ENCODE measurements at regions not wholly inside any gene's neighbourhood (a gene's known extent, or its start where the extent isn't known, plus 50 kb on each side); places are given as distances from the start of the nearest gene placed in this dataset.
"Not testable (repeated sequence)": the region's sequence is repeated elsewhere in the genome, so short reads cannot be mapped to it uniquely, and the experiment has no call there.

DNA sequence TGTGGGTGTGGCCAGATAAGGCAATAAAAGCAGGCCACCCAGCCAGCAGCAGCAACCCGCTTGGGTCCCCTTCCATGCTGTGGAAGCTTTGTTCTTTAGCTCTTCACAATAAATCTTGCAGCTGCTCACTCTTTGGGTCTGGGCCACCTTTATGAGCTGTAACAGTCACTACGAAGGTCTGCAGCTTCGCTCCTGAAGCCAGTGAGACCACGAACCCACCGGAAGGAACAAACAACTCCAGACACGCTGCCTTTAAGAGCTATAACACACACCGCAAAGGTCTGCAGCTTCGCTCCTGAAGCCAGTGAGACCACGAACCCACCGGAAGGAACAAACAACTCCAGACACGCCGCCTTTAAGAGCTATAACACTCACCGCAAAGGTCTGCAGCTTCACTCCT is 172.1 kb upstream of the AGTR1 start:
- H3K4me1 ChIP-seq (ENCODE audit: insufficient read depth, low read length); H3K27me3 ChIP-seq (ENCODE audit: control insufficient read depth in 1 of 2, insufficient read depth in 2 of 2, low read length in 2 of 2); H3K9ac ChIP-seq (ENCODE audit: low read length); H3K36me3 ChIP-seq (ENCODE audit: insufficient read depth, low read length); H3K27ac ChIP-seq (ENCODE audit: low read depth, low read length); H3K9me3 ChIP-seq (ENCODE audit: low read length); H3K4me3 ChIP-seq (ENCODE audit: low read depth in 1 of 2, low read length in 2 of 2): not testable (repeated sequence)

- peaks cover 7% of the 10 kb centered on the region for H3K4me1 ChIP-seq (ENCODE audit: insufficient read depth, low read length)
- no peak overlapping the region for H3K27ac ChIP-seq (ENCODE audit: low read depth, low read length)
- H3K9me3 ChIP-seq (ENCODE audit: low read length): no peaks in the 10 kb centered on the region
- H3K27me3 ChIP-seq (ENCODE audit: control insufficient read depth in 1 of 2, insufficient read depth in 2 of 2, low read length in 2 of 2): no peaks in the 10 kb centered on the region
- H3K9ac ChIP-seq (ENCODE audit: low read length): no peak overlapping the region
- H3K36me3 ChIP-seq (ENCODE audit: insufficient read depth, low read length): no peaks in the 10 kb centered on the region
- H3K4me3 ChIP-seq (ENCODE audit: low read depth in 1 of 2, low read length in 2 of 2): no peak overlapping the region
Measured at GRCh38 chr3:148528024-148528423, 169.7 kb upstream of the AGTR1 start.

DNA sequence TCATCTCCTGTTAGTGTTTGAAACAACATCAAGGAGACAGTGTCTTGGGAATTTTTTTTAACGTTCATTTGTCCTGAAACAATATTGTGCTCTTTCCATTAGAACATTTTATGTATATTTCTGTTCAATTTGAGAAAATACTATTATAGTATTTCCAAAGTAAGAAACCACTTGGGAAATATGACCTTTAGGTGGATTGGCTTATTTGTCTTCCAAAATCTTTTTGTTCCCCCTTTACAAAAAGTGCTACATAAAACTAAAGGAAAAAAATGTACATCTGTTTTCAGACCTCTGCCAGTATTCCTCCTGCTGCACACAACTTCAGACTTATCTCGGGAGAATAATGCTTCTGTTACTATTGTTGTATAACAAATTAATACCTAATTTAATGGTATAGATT is 165.9 kb upstream of the AGTR1 start:
- no peaks in the 10 kb centered on the region for H3K27me3 ChIP-seq (ENCODE audit: control insufficient read depth in 1 of 2, insufficient read depth in 2 of 2, low read length in 2 of 2)
- no peak overlapping the region for H3K27ac ChIP-seq (ENCODE audit: low read depth, low read length)
- H3K36me3 ChIP-seq (ENCODE audit: insufficient read depth, low read length): no peaks in the 10 kb centered on the region
- H3K4me3 ChIP-seq (ENCODE audit: low read depth in 1 of 2, low read length in 2 of 2): no peak overlapping the region
- peaks cover 7% of the 10 kb centered on the region for H3K4me1 ChIP-seq (ENCODE audit: insufficient read depth, low read length)
- no peak overlapping the region for H3K9ac ChIP-seq (ENCODE audit: low read length)
- H3K9me3 ChIP-seq (ENCODE audit: low read length): no peaks in the 10 kb centered on the region

- Histone ChIP-seq H3K27me3 (ENCODE audit: control insufficient read depth in 1 of 2, insufficient read depth in 2 of 2, low read length in 2 of 2) (no peaks in the 10 kb centered on the region), H3K4me3 (ENCODE audit: low read depth in 1 of 2, low read length in 2 of 2) (no peak overlapping the region), H3K9ac (ENCODE audit: low read length) (no peak overlapping the region), H3K27ac (ENCODE audit: low read depth, low read length) (no peak overlapping the region), H3K4me1 (ENCODE audit: insufficient read depth, low read length) (peaks cover 7% of the 10 kb centered on the region), H3K9me3 (ENCODE audit: low read length) (no peaks in the 10 kb centered on the region), H3K36me3 (ENCODE audit: insufficient read depth, low read length) (no peaks in the 10 kb centered on the region)
Measured at GRCh38 chr3:148532326-148532725, 165.4 kb upstream of the AGTR1 start.

DNA sequence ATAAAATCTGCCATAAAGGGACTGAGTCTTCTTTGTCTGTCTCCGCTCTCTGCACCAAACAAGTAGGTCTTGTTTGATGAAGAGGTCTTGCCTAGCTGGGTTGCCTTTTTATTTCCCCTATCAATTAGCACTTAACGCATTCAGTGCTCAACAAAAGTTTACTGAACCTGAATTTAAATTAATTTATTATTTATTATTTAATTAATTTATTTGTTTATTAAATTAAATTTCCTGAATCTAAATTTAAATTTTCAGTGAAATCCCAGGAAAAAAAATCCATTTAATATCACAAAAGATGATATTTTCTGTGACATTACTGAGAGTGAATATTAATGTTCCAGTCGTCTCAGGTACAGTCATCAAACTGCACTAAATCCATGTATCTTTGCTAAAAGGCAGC is 164.9 kb upstream of the AGTR1 start:
- H3K4me3 ChIP-seq (ENCODE audit: low read depth in 1 of 2, low read length in 2 of 2): no peak overlapping the region
- H3K9me3 ChIP-seq (ENCODE audit: low read length): no peaks in the 10 kb centered on the region
- no peak overlapping the region for H3K9ac ChIP-seq (ENCODE audit: low read length)
- H3K4me1 ChIP-seq (ENCODE audit: insufficient read depth, low read length): peaks cover 7% of the 10 kb centered on the region
- H3K36me3 ChIP-seq (ENCODE audit: insufficient read depth, low read length): no peaks in the 10 kb centered on the region
- H3K27me3 ChIP-seq (ENCODE audit: control insufficient read depth in 1 of 2, insufficient read depth in 2 of 2, low read length in 2 of 2): no peaks in the 10 kb centered on the region
- no peak overlapping the region for H3K27ac ChIP-seq (ENCODE audit: low read depth, low read length)

DNA sequence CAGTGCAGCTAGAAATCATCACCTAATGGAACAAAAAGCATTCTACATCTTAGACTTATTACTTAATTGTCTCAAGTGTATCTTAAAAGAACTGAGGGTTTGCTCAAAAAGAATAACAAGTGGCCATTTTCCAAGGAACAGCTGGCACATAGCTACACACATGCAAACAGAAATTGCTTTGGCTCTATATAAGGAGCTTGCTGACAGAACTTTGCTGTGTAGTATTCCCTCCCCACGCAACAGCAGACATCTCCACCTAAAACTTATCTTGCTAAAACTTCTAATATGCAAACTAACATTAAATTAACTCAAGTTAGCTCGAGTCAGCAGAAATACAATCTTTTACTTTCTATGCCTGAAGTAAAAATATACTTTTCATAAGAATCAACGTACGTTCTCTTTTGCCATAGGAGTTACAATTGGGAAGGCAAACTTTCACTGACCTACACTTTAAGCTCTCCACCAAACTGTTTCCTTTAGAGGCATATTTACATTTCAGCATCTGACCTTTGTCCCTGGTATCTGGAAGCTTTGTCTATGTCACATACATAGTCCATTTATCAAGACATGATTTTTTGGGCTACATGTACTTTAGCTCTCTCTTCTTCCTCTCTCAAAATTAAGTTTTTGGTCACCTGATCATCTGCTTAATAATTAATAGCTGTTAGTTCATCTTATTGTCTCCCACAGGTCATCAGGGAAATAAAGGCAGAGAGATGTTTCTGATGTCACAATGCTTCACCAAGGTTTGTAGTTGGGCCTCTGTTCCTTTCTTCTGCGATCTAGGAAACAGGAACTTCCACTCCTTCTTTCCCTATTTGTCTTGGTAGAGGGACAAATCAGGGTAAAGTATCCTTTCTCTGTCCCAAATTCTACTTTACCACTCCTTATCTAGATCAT is 163.4 kb upstream of the AGTR1 start:
- Histone ChIP-seq H3K27ac (ENCODE audit: low read depth, low read length) (no peak overlapping the region), H3K9me3 (ENCODE audit: low read length) (no peaks in the 10 kb centered on the region), H3K9ac (ENCODE audit: low read length) (no peak overlapping the region), H3K36me3 (ENCODE audit: insufficient read depth, low read length) (no peaks in the 10 kb centered on the region), H3K27me3 (ENCODE audit: control insufficient read depth in 1 of 2, insufficient read depth in 2 of 2, low read length in 2 of 2) (no peaks in the 10 kb centered on the region), H3K4me1 (ENCODE audit: insufficient read depth, low read length) (no peaks in the 10 kb centered on the region), H3K4me3 (ENCODE audit: low read depth in 1 of 2, low read length in 2 of 2) (no peak overlapping the region)

GRCh38 chr3:148535001-148535400 is 162.7 kb upstream of the AGTR1 start:
- no peak overlapping the region for H3K4me3 ChIP-seq (ENCODE audit: low read depth in 1 of 2, low read length in 2 of 2)
- no peak overlapping the region for H3K27ac ChIP-seq (ENCODE audit: low read depth, low read length)
- H3K9ac ChIP-seq (ENCODE audit: low read length): no peak overlapping the region
- no peaks in the 10 kb centered on the region for H3K4me1 ChIP-seq (ENCODE audit: insufficient read depth, low read length)
- no peaks in the 10 kb centered on the region for H3K9me3 ChIP-seq (ENCODE audit: low read length)
- no peaks in the 10 kb centered on the region for H3K36me3 ChIP-seq (ENCODE audit: insufficient read depth, low read length)
- H3K27me3 ChIP-seq (ENCODE audit: control insufficient read depth in 1 of 2, insufficient read depth in 2 of 2, low read length in 2 of 2): no peaks in the 10 kb centered on the region

GRCh38 chr3:148540266-148540665 is 157.4 kb upstream of the AGTR1 start:
- Histone ChIP-seq H3K27me3 (ENCODE audit: control insufficient read depth in 1 of 2, insufficient read depth in 2 of 2, low read length in 2 of 2) (no peaks in the 10 kb centered on the region), H3K27ac (ENCODE audit: low read depth, low read length) (no peak overlapping the region), H3K4me3 (ENCODE audit: low read depth in 1 of 2, low read length in 2 of 2) (no peak overlapping the region), H3K36me3 (ENCODE audit: insufficient read depth, low read length) (no peaks in the 10 kb centered on the region), H3K9ac (ENCODE audit: low read length) (no peak overlapping the region), H3K4me1 (ENCODE audit: insufficient read depth, low read length) (no peaks in the 10 kb centered on the region), H3K9me3 (ENCODE audit: low read length) (no peaks in the 10 kb centered on the region)

DNA sequence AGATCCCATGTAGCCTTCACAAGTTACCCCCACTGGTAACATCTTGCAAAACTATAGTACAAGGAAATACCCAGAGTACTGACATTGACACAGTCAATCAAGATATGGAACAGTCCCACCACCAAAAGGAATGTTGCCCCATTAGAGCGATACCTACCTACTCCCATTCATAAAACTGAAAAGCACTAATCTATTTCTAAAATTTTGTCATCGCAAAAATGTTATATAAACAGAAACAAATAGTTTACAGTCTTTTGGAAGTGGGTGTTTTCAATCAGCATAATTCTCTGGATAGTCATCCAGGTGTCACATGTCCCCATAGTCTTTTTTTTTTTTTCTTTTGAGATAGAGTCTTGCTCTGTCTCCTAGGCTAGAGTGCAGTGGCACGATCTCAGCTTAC is 156.9 kb upstream of the AGTR1 start:
- Histone ChIP-seq H3K27me3 (ENCODE audit: control insufficient read depth in 1 of 2, insufficient read depth in 2 of 2, low read length in 2 of 2) (no peaks in the 10 kb centered on the region), H3K4me1 (ENCODE audit: insufficient read depth, low read length) (no peaks in the 10 kb centered on the region), H3K27ac (ENCODE audit: low read depth, low read length) (no peak overlapping the region), H3K9ac (ENCODE audit: low read length) (no peak overlapping the region), H3K4me3 (ENCODE audit: low read depth in 1 of 2, low read length in 2 of 2) (no peak overlapping the region), H3K9me3 (ENCODE audit: low read length) (no peaks in the 10 kb centered on the region), H3K36me3 (ENCODE audit: insufficient read depth, low read length) (no peaks in the 10 kb centered on the region)

GRCh38 chr3:148546959-148547358 is 150.7 kb upstream of the AGTR1 start:
- no peaks in the 10 kb centered on the region for H3K9me3 ChIP-seq (ENCODE audit: low read length)
- no peak overlapping the region for H3K4me3 ChIP-seq (ENCODE audit: low read depth in 1 of 2, low read length in 2 of 2)
- no peaks in the 10 kb centered on the region for H3K27me3 ChIP-seq (ENCODE audit: control insufficient read depth in 1 of 2, insufficient read depth in 2 of 2, low read length in 2 of 2)
- no peaks in the 10 kb centered on the region for H3K36me3 ChIP-seq (ENCODE audit: insufficient read depth, low read length)
- no peak overlapping the region for H3K27ac ChIP-seq (ENCODE audit: low read depth, low read length)
- H3K4me1 ChIP-seq (ENCODE audit: insufficient read depth, low read length): no peaks in the 10 kb centered on the region
- no peak overlapping the region for H3K9ac ChIP-seq (ENCODE audit: low read length)

DNA sequence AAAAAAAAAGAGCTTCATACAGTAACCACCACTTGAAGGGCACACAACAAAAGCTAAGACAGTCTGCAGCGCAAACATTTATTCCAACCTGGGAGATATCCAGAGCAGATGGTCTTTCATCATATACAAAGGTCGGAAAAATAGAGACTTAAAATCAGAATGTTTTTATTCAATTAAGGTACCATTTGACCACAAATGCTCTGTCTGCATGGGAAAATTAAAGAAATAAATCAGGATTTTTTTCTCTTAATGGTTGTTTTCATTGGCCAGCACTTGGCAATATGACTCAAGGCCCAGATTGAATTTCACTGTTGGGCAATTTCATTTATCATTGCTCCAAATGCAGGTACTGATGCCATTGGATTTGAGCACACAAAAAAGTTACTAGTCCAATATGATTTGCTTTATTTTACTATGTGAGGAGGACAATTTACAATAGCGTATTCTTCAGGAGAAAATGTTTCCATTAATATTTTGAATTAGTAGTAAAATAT is 145.9 kb upstream of the AGTR1 start:
- no peak overlapping the region for H3K27ac ChIP-seq (ENCODE audit: low read depth, low read length)
- H3K9ac ChIP-seq (ENCODE audit: low read length): no peak overlapping the region
- no peaks in the 10 kb centered on the region for H3K27me3 ChIP-seq (ENCODE audit: control insufficient read depth in 1 of 2, insufficient read depth in 2 of 2, low read length in 2 of 2)
- H3K9me3 ChIP-seq (ENCODE audit: low read length): no peaks in the 10 kb centered on the region
- no peaks in the 10 kb centered on the region for H3K36me3 ChIP-seq (ENCODE audit: insufficient read depth, low read length)
- no peak overlapping the region for H3K4me3 ChIP-seq (ENCODE audit: low read depth in 1 of 2, low read length in 2 of 2)
- H3K4me1 ChIP-seq (ENCODE audit: insufficient read depth, low read length): peaks cover 4% of the 10 kb centered on the region

DNA sequence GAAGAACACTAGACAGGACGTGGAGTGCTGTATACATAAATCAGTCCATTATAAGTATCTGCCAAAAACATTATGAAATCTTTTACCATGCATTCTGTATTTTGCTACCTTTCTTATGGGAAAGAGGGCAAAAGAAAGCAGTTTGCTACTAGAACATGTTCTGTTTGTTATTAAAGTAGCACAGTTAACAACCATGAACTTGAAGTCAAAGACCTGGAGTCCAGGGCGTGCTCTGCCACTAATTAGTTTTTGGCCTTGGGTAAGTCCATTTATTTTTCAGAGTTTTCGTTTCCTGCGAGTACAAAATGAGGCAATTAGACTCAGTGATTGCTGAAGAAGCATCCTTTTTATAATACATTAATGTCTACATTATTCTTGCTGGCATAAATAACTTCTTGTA is 143.3 kb upstream of the AGTR1 start:
- Histone ChIP-seq H3K9ac (ENCODE audit: low read length) (no peak overlapping the region), H3K4me1 (ENCODE audit: insufficient read depth, low read length) (peaks cover 4% of the 10 kb centered on the region), H3K27ac (ENCODE audit: low read depth, low read length) (no peak overlapping the region), H3K27me3 (ENCODE audit: control insufficient read depth in 1 of 2, insufficient read depth in 2 of 2, low read length in 2 of 2) (no peaks in the 10 kb centered on the region), H3K4me3 (ENCODE audit: low read depth in 1 of 2, low read length in 2 of 2) (no peak overlapping the region), H3K9me3 (ENCODE audit: low read length) (no peaks in the 10 kb centered on the region), H3K36me3 (ENCODE audit: insufficient read depth, low read length) (no peaks in the 10 kb centered on the region)
